HG03565 (cell line): ENCODE measurements at regions not wholly inside any gene's neighbourhood (a gene's known extent, or its start where the extent isn't known, plus 50 kb on each side); places are given as distances from the start of the nearest gene placed in this dataset.
"Not testable (repeated sequence)": the region's sequence is repeated elsewhere in the genome, so short reads cannot be mapped to it uniquely, and the experiment has no call there.

Experiments used
- ATAC-seq: cut with Tn5 transposase; IDR thresholded peaks from one replicate; pipeline ENCODE4 v1.9.1; 2021; ENCODE audit warnings: mild to moderate bottlenecking, moderate library complexity; ENCODE audit not compliant: unreplicated experiment

DNA sequence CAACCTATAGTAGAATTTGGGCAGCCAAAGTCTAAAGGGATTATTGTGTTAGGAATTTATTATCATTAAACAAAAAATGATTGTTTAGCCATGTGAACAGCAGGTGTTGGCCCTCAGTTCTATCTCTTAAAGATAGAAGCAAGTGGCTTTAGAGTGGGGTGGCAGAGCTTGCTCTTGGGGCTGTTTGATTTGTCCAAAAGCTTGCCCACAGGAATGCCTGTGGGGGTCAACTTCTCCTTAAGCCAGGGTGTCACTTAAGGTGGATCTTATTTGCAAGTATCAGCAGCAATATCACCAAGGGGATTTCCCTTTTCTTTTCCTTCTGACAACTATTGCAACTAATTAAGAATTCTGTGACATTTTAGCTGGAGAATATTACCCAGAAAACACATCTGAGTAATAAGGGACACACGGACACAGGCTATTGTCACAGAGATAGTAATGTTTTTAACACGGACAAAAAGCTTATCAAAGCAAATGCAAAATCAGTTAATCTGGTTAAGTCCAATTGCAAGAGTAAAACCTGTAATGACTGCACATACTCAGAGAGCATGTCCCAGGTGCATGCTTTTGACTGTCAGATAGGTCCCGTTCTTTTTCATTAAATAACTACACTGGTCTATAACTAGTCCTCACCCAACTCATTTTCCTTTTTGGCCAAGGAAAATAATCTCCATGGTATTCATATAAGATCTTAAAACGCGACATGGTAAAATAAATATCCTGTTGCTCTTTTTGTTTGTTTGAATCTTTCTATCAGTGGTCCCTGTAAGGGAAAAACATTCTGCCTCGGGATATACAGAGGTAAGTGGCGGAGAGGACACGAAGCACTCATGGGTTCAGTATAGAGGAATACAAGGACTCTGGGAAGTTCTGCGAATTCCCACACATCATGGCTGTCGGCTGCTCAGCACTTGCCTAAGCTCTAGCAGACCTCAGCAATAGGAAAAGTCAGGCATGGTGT is 172.1 kb upstream of the RFC3 start:
- no peak for ATAC-seq

DNA sequence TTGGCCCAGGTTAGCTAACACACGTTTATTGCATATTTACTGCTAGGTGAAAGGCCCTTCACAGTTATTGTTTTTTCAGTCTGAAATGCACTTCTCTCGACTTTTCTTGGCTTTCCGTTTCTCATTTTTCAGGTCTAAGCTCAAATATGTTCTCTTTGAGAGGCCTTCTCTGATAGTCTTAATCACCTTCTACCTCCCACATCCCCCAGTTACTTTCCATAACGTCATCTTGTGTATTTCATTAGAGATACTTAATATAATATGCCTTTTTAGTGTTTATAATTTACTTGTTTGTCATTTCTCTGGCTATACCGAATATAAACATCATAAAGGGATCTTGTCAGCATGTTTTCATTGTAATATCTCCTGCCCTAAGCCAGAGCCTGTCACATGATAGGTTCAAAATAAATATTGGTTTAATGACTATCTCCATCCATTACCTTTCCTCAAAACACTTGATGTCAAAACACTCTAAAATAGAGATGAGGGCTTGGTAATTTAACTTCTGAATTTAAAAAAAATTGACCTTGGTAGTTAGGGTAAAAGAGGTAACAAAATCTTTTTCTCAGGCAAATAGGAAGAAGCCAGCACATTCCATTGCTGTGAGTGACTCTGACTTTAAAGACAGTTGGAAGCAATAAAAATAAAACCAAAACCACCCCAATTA is 168.6 kb upstream of the RFC3 start:
- no peak for ATAC-seq

DNA sequence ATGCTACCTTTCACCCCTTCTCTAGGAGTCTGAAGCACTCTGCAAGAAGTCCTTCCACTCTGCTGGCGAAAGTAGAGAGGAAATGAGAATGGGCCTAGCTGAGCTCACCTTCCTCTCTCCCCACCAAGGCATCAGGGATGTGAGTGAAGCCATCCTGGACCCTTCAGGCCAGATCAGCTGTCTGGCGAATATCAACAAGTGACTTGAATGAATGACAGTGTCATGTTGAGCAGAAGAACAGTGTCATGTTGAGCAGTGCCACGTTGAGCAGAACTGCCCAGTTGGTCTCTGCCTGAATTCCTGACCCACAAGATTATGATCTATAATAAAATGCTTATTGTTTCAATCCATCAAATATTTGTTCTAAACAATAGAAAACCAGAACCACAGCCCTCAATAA is 166.2 kb upstream of the RFC3 start:
- no peak for ATAC-seq

DNA sequence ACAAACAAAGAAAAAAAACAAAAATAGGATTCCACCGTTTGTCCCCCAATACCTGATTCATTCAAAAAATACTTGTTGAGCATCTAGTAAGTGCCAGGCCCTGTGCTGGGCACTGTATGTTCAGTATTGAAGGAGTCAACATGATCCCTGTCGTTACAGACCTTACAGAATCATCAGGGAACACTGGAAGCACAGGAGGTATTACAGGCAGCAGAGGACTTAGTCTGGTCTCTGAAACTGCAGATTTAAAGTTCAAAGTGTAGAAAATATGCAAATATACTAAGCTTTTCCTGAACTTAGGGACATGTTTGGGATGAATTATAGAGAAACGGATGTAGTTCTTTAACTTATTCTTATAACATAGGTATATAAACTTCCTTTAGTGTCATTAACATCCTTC is 160.7 kb upstream of the RFC3 start:
- no peak for ATAC-seq

DNA sequence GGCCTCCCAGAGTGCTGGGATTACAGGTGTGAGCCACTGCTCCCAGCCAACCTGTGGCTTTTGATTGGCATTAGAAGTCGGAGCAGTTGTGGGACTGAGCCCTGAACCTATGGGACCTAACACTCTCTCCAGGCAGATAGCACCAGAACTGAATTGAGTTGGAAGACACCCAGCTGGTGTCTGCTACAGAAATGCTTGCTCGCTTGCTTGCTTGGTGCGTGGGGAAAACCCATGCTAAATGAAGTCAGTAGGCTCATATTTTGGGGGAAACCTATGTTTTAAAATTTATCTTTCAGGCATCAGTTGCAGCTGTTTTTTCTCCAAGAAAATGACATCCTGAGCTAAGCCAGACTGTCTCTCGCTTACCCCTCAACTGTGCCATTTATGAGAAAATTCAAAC is 158.5 kb upstream of the RFC3 start:
- no peak for ATAC-seq

DNA sequence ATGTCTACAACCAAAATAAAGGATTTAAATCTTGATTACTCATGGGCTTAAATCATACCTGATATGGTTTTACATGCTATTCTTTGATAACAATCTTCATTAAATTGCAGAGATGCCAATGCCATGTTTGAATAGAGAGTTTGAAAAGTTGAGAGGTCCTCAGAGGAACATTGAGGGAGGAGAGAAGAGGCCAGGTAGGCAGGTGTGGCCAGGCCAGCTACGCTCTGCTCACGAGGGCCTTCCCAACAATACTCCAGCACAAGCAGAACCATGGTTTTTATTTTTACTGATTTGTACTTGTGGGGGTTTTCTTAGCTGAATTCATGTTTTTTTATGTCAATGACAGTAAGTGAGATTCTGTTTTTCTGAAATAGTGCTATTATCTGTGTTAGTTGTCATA is 158.1 kb upstream of the RFC3 start:
- ATAC-seq, result no peak

DNA sequence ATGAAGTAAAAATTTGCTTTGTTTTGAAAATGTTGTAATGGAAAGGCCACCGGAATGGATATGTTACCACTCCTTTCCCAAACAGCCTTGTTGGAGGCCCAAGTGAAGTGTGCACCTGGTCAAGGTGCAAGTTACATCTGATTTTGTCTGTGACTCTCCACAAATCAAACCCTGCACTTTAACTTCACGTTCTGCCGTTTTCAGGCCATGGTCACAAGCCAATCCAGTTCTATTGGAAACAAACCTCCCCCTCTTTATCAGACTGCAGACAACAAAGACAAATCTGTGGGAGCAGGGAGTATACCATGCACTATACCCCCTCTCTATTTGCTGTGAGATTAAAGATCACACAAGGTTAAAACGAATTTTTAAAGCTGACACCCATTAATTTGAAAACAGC is 155.6 kb upstream of the RFC3 start:
- no peak for ATAC-seq

DNA sequence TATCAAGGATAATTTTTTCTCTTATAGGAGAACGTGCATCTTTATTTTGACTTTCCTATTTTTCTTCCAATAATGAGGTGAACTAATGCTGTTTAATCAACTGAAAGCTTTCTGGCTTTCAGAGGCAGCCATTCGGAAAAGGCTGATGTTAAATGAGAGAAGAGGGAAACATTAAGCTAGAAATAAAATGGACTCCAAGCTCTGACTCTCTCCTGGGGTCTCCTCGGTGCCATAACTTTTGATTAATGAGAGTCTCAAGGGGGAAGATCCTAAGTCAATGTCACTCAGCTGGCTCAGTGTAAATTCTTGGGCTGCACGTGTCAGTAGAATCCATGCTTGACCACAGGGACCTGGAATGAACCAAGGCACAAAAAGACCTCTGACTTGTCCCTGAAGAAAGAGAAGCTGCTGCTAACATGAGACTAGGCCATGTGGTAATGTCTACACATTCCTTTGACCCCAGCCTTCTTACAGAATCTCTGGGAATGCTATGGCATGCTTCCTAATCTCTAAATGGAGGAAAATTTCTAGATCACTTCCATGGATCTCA is 152.2 kb upstream of the RFC3 start:
- ATAC-seq, result no peak

DNA sequence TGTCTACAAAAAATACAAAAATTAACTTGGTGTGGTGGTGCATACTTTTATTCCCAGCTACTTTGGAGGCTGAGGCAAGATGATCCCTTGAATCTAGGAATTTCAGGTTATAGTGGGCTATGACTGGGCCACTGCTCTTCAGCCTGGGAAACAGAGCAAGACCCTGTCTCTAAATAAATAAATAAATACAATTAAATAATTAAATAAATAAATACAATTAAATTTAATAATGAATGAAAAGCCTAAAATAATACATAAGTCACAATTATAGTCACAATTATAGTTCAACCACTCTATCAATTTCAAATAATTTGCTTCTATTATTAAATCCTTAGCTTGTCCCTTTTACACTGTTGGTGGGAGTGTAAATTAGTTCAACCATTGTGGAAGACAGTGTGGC is 146.4 kb upstream of the RFC3 start:
- no peak for ATAC-seq

DNA sequence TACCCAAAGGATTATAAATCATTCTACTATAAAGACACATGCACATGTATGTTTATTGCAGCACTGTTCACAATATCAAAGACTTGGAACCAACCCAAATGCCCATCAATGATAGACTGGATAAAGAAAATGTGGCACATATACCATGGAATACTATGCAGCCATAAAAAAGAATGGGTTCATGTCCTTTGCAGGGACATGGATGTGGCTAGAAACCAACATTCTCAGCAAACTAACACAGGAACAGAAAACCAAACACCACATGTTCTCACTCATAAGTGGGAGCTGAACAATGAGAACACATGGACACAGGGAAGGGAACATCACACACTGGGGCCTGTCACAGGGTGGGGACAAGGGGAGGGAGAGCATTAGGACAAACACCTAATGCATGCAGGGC is 145.9 kb upstream of the RFC3 start:
- not testable (repeated sequence) for ATAC-seq

DNA sequence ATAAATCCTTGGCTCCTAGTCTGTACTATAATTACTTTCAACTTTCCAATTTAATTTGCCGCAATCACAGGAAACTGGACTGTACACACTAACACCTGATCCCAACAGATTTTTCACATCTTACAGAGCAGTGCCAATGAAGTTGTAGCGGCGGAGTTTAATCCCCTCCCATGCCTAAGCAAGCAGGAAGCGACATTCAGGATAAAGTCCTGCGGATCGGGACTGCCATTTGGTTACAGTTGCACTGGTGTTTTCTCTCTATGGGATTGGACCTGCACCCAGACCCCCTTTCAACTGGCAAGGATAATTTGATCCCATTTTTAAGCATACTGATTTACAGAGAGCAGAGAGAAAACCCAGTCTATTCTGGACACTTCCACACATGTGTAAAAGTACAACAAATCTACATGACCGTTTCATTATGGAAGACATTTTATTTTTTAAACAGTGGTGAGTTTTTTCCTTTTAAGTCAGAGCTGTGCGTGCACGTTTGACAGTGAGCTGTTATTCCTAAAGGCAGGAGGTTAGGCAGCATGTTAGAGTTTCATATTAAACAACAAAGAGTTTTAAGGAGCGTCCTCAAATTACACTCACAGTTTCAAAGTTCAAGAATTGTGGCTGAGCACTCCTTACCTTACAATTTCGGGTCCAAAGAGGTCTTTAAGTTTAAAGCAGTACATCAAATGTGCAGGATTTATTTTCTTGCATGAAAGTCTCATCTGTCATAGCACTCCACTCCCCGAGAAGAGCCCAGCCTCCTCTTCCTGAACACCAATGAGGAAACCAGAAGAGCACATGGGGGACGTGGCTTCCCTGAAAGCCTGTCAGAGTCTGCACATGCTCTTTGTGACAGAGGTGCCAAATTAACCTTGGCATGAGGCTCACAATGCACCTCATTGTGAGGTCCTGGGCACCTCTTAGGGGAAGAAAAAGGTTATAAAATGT is 141.6 kb upstream of the RFC3 start:
- no peak for ATAC-seq

DNA sequence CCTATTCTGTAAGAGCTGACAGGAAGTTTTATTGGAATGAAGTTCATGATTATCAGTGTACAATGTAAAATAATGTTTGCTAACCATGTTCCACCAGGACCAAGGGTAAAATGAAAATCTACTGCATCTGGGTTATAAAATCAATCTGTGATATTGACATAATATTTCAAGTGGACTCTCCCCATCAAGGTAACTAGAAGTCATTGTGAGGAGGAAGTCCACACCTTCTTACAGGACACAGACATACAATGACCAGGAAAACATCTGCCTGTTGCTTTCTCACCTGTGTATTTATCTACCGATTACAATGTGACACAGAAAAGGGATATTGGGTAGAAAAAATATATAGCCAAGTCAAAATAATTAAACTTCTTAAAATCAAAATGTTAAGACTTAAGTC is 140.7 kb upstream of the RFC3 start:
- ATAC-seq, result no peak

DNA sequence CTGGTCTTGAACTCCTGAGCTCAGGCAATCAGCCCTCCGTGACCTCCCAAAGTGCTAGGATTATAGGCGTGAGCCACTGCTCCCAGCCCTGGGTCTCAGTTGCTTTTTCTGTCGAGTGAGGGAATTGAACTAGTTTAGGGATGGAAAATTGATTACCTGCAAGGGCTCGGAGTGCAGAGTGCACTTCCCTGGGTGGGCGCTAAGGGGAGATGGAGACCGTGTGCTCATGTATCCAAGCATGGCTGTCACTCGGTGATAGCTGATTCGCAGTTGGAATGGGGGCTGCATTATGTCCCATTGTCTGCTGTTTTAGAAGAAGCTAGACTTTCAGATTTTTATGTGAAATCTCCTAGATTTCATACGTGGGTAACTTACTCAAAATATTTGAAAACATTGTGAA is 139.9 kb upstream of the RFC3 start:
- no peak for ATAC-seq

DNA sequence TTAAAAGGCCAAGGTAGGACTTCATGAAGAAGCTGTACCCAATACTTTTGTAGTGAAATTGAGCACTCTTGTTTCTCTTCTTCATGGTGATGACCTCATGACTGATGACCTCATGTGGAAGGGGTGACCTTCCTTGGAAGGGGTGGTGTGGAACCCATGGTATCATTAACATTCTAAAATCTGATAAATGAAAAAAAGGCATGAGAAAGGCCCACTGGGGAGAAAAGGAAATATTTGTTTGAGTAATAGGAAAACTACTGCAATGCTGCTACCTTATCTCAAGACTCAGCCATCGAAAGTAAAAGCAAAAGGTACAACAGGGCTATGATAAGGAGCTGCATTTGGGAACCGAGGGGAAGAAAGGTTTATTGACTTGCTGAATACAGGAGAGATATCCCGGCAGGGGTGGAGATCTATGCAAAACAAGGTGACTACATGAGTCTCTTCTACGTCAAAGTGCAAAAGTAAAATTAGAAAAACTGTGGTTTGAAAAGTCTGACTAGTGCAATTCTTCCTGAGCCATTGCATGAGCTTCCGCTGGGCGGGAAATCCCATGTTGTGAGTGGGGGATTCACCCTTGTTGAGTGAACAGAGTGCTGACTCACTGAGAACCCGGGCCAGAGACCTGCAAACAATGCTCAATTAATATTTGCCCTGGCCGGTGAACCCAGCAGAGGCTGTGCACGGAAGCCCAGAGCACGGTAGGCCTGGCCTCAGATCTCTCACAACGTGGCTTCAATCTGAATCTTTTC is 138.9 kb upstream of the RFC3 start:
- ATAC-seq, result peak; percentile 94

DNA sequence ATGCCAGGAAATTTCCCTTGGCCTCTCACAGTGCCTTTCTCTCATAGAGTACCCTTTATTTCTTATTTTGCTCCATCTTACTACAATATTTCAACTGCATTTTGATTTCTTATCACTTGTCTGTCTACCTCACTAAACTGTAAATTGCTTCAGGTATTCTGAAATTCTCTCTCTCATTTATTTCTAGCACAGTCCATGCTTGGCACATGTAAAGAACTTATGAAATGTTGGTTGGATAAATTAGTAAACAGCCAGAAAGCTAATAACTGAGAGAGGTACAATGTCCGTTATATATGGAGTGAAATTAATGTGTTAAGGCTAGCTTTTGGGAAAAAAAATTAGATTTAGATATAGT is 138.3 kb upstream of the RFC3 start:
- no peak for ATAC-seq

DNA sequence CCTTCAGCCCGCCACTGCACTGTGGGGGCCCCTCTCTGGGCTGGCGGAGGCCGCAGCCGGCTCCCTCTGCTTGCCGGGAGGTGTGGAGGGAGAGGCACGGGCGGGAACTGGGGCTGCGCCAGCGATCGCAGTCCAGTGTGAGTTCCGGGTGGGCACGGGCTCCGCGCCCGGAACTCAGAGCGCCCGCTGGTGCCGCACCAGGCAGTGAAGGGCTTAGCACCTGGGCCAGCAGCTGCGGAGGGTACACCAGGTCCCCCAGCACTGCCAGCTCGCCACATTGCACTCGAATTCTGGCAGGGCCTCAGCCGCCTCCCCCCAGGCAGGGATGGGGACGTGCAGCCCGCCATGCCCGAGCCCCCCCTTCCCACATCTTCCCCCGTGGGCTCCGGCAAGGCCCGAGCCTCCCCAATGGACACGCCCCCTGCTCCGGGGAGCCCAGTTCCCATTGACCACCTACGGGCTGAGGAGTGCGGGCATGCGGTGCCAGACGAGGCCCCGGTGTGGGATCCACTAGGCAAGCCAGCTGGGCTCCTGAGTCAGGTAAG is 135.9 kb upstream of the RFC3 start:
- no peak for ATAC-seq

DNA sequence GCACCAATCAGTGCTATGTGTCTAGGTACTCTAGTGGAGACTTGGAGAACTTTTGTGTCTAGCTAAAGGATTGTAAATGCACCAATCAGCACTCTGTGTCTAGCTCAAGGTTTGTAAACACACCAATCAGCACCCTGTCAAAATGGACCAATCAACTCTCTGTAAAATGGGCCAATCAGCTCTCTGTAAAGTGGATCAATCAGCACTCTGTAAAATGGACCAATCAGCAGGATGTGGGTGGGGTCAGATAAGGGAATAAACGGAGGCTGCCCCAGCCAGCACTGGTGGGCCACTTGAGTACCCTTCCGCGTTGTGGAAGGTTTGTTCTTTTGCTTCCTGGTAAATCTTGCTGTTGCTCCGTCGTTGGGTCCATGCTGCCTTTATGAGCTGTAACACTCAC is 135.3 kb upstream of the RFC3 start:
- ATAC-seq, result not testable (repeated sequence)

DNA sequence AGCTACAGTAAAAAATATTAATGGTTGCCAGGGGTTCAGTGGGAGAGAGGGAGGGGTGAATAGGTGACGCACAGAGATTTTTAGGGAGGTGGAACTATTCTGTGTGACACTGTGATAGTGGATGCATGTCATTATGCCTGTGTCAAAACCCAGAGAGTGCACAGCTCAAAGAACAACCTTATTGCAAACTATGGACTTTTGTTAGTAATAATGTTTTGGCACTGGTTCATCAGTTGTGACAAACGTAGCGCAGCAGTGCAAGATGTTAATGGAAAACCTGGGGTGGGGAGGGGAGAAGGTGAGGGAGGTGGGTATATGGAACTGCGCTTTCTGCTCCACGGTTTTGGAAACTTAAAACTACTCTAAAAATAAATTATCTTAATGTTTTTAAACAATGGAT is 134.6 kb upstream of the RFC3 start:
- no peak for ATAC-seq

DNA sequence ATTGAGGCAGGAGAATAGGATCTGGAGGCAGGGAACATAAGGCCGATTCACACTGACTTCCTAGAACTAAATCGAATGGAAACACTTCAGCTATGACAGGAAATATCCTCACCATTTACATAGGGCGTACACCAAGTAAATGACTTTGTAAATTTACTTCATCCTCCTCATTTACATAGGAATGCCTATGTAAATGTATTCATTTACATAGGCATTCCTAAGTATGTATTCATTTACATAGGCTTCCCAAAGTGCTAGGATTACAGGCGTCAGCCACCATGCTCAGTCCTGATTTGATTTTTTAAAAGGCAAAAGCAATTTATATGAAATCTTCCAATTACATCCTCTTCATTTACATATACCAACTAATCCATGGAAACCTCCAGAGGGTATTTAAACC is 133.1 kb upstream of the RFC3 start:
- no peak for ATAC-seq
